ENCODE measurements at regions not wholly inside any gene's neighbourhood (a gene's known extent, or its start where the extent isn't known, plus 50 kb on each side); places are given as distances from the start of the nearest gene placed in this dataset.
"Not testable (repeated sequence)": the region's sequence is repeated elsewhere in the genome, so short reads cannot be mapped to it uniquely, and the experiment has no call there.

- no peak for TF ChIP-seq ARNT (IDR thresholded peaks at IDR 0.05)
- TF ChIP-seq SP1 (IDR thresholded peaks at IDR 0.05), result no peak
- TF ChIP-seq L3MBTL2 (conservative IDR thresholded peaks at IDR 0.05), result no peak
- no peak for TF ChIP-seq FOXA1 (IDR thresholded peaks at IDR 0.05)
- TF ChIP-seq HDGF (IDR thresholded peaks at IDR 0.05; ENCODE audit: borderline replicate concordance), result no peak
- TF ChIP-seq LEF1 (IDR thresholded peaks at IDR 0.05; ENCODE audit: borderline replicate concordance), result no peak
- no peak for TF ChIP-seq ELF4 (IDR thresholded peaks at IDR 0.05)
- no peak for TF ChIP-seq ZNF384 (IDR thresholded peaks at IDR 0.05)
- no peak for TF ChIP-seq BHLHE40 (IDR thresholded peaks at IDR 0.05; ENCODE audit: borderline replicate concordance)
- TF ChIP-seq NFRKB (IDR thresholded peaks at IDR 0.05), result no peak
- no peak for TF ChIP-seq SUZ12 (IDR thresholded peaks at IDR 0.05)
- TF ChIP-seq FOXM1 (IDR thresholded peaks at IDR 0.05; ENCODE audit: borderline replicate concordance), result no peak
- TF ChIP-seq TARDBP (IDR thresholded peaks at IDR 0.05), result no peak
- TF ChIP-seq PKNOX1 (IDR thresholded peaks at IDR 0.05), result no peak
- no peak for TF ChIP-seq FOXK2 (IDR thresholded peaks at IDR 0.05)
- ChIA-PET CTCF (interaction anchor here (0.6 kb wide), 1 partner anchor 517 kb away, joined by 5 read pairs; no protein-coding TSS in a partner anchor), POLR2A (no interaction called here)
- no peak for DNase-seq (ENCODE audit: extremely low spot score)
These were observed 83.7 kb upstream of the KDM7A start for GRCh38 chr7:140260352-140261104.

- CTCF ChIA-PET; POLR2A ChIA-PET; DNase-seq (ENCODE audit: extremely low spot score): not testable (repeated sequence)
These were observed 80.5 kb upstream of the KDM7A start for GRCh38 chr7:140257278-140257677.

- CTCF ChIA-PET, result interaction anchor here (0.6 kb wide), 1 partner anchor 1294 kb away, joined by 3 read pairs; no protein-coding TSS in a partner anchor
- POLR2A ChIA-PET; DNase-seq (ENCODE audit: extremely low spot score): not testable (repeated sequence)
These were observed 78.2 kb upstream of the KDM7A start for GRCh38 chr7:140254976-140255375.

- CTCF ChIA-PET, result interaction anchor here (0.6 to 0.7 kb wide), 2 partner anchors 14 to 398 kb away, joined by 4 read pairs; no protein-coding TSS in a partner anchor
- DNase-seq (ENCODE audit: extremely low spot score), result no peak
- POLR2A ChIA-PET, result interaction anchor here (0.7 kb wide), 1 partner anchor 33 kb away, joined by 5 read pairs; no protein-coding TSS in a partner anchor
- TF ChIP-seq HDGF (IDR thresholded peaks at IDR 0.05; ENCODE audit: borderline replicate concordance), result no peak
- no peak for TF ChIP-seq FOXK2 (IDR thresholded peaks at IDR 0.05)
- no peak for TF ChIP-seq ZNF384 (IDR thresholded peaks at IDR 0.05)
- TF ChIP-seq TARDBP (IDR thresholded peaks at IDR 0.05), result no peak
- TF ChIP-seq NFRKB (IDR thresholded peaks at IDR 0.05), result no peak
- TF ChIP-seq FOXM1 (IDR thresholded peaks at IDR 0.05; ENCODE audit: borderline replicate concordance), result no peak
- TF ChIP-seq SP1 (IDR thresholded peaks at IDR 0.05), result no peak
- no peak for TF ChIP-seq SUZ12 (IDR thresholded peaks at IDR 0.05)
- no peak for TF ChIP-seq FOXA1 (IDR thresholded peaks at IDR 0.05)
- no peak for TF ChIP-seq LEF1 (IDR thresholded peaks at IDR 0.05; ENCODE audit: borderline replicate concordance)
- TF ChIP-seq ELF4 (IDR thresholded peaks at IDR 0.05), result no peak
These were observed 72.4 kb upstream of the KDM7A start for GRCh38 chr7:140249036-140249806.

GRCh38 chr7:140247559-140247958 lies 70.8 kb upstream of the KDM7A start:
- POLR2A ChIA-PET, result no interaction called here
- no peak for DNase-seq (ENCODE audit: extremely low spot score)
- TF ChIP-seq SP1 (IDR thresholded peaks at IDR 0.05) (no peak), NFRKB (IDR thresholded peaks at IDR 0.05) (no peak), ARNT (IDR thresholded peaks at IDR 0.05) (no peak), LEF1 (IDR thresholded peaks at IDR 0.05; ENCODE audit: borderline replicate concordance) (no peak), L3MBTL2 (conservative IDR thresholded peaks at IDR 0.05) (no peak), BHLHE40 (IDR thresholded peaks at IDR 0.05; ENCODE audit: borderline replicate concordance) (no peak), FOXK2 (IDR thresholded peaks at IDR 0.05) (no peak), ZNF384 (IDR thresholded peaks at IDR 0.05) (no peak), TARDBP (IDR thresholded peaks at IDR 0.05) (no peak), CTBP1 (IDR thresholded peaks at IDR 0.05; ENCODE audit: borderline replicate concordance) (no peak), SUZ12 (IDR thresholded peaks at IDR 0.05) (no peak), ELF4 (IDR thresholded peaks at IDR 0.05) (no peak), FOXM1 (IDR thresholded peaks at IDR 0.05; ENCODE audit: borderline replicate concordance) (no peak), FOXA1 (IDR thresholded peaks at IDR 0.05) (no peak)
- CTCF ChIA-PET, result interaction anchor here (0.6 to 0.7 kb wide), 2 partner anchors 624 to 764 kb away, joined by 3 to 5 read pairs; partner anchors contain the start of gene KLRG2

GRCh38 chr7:140245611-140246105 lies 68.9 kb upstream of the KDM7A start:
- POLR2A ChIA-PET, result no interaction called here
- DNase-seq (ENCODE audit: extremely low spot score), result no peak
- CTCF ChIA-PET, result no interaction called here

More at GRCh38 chr7:140245611-140246105, 68.9 kb upstream of the KDM7A start:
- no peak for TF ChIP-seq FOXM1 (IDR thresholded peaks at IDR 0.05; ENCODE audit: borderline replicate concordance)
- no peak for TF ChIP-seq ELF4 (IDR thresholded peaks at IDR 0.05)
- no peak for TF ChIP-seq PKNOX1 (IDR thresholded peaks at IDR 0.05)
- no peak for TF ChIP-seq FOXA1 (IDR thresholded peaks at IDR 0.05)
- TF ChIP-seq TARDBP (IDR thresholded peaks at IDR 0.05), result no peak
- no peak for TF ChIP-seq LEF1 (IDR thresholded peaks at IDR 0.05; ENCODE audit: borderline replicate concordance)
- TF ChIP-seq SP1 (IDR thresholded peaks at IDR 0.05), result no peak
- TF ChIP-seq FOXK2 (IDR thresholded peaks at IDR 0.05), result no peak
